Smooth muscle cell of the brain vasculature (primary cell): ENCODE measurements at regions not wholly inside any gene's neighbourhood (a gene's known extent, or its start where the extent isn't known, plus 50 kb on each side); places are given as distances from the start of the nearest gene placed in this dataset.

Source experiments
- DNase-seq: peaks from one replicate; pipeline ENCODE4 v3.0.0-alpha.2; 2012; ENCODE audit warnings: low read depth, low spot score

DNA sequence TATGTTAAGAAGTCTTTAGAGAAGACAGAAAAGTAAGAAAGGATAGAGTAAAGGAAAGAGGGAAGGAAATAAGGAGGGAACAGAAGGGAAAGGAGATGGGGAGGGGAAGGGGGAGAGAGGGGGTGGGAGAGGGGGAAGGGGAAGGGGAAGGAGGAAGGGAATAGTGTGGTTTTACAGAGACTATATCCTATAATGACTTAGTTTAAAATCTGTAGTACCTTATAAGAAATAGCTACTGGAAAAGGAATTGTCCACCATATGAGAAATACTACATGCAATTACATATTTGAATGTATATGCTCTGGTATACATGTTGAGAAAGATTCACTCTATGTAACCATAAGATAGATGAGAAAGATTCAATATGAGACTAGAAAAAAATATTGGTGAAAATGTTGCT, 1042.3 kb downstream of the BRINP3 start:
- no peak for DNase-seq

DNA sequence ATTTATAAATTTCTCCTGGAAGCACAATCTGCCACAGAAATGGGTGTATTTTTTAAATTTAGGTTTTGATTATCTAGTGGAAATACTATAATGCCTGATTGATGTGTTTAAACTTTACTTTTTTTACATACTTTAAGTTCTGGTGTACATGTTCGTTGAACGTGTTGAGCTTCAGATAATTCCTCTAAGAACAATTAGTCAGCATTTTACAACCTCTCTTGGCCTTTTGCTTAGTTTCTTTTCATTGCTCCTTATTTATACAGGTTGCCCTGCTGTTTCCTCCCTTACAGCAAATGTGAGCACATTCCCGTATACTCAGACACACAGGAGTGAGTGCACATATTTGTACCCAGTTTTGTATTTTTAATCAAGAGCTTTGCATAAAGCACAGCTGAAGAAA, 1038.9 kb downstream of the BRINP3 start:
- DNase-seq: no peak

DNA sequence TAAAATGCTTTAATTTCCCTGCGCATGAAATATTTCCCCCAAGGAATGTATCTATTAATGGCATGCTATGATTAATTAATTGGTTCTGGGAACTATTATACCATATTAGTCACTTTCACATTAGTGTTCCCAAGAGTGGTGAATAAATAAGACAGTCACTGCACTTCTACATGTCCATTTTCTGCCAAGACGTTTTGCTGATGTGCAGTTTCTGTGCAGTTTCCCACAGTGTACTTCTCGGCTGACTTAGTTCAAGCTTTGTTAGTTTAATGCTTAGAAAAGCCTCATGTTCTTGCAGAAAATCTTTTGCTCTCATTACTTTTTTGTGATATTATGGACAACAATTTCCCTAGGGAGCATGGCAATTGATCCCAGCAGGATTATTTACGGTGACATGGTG, 1014.5 kb downstream of the BRINP3 start:
- DNase-seq: no peak

GRCh38 chr1:189496768-189497167, 980.9 kb downstream of the BRINP3 start:
- no peak for DNase-seq

DNA sequence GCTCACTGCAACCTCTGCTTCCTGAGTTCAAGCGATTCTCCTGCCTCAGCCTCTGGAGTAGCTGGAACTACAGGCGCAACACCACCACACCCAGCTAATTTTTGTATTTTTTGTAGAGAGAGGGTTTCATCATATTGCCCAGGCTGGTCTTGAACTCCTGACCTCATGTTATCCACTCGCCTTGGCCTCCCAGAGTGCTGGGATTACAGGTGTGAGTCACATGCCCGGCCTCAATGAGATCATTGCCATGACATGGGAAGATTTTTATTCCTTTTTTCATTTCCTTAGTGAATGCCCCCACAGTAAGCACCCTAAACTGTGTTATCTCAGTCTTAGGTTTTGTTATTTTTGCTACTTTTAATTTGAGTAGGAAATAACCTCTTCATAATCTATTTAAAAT, 977.9 kb downstream of the BRINP3 start:
- DNase-seq: no peak

GRCh38 chr1:189500778-189501177, 976.9 kb downstream of the BRINP3 start:
- DNase-seq: no peak

- no peak for DNase-seq
Observed at GRCh38 chr1:189510827-189511226, 966.8 kb downstream of the BRINP3 start.

DNA sequence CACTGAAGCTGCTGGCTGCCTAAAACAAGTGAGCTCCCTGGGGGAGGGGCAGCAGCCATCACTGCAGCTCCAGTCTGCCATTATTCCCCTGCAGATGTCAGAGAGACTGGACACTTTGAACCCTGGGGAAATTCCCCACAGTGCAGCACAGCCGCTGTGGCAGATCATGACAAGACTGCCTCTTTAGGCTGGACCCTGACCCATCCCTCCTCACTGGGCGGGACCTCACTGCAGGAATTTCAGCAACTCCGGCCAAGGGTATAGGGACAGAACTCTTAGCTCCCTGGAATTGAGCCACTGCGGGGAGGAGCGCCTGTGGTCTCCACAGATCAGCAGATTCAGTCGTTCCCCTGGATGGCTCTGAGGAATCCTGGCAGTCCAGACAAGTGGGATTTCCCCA, 964.6 kb downstream of the BRINP3 start:
- no peak for DNase-seq

- no peak for DNase-seq
Observed at GRCh38 chr1:189522441-189522840, 955.2 kb downstream of the BRINP3 start.

- no peak for DNase-seq
Observed at GRCh38 chr1:189524501-189524900, 953.2 kb downstream of the BRINP3 start.

DNA sequence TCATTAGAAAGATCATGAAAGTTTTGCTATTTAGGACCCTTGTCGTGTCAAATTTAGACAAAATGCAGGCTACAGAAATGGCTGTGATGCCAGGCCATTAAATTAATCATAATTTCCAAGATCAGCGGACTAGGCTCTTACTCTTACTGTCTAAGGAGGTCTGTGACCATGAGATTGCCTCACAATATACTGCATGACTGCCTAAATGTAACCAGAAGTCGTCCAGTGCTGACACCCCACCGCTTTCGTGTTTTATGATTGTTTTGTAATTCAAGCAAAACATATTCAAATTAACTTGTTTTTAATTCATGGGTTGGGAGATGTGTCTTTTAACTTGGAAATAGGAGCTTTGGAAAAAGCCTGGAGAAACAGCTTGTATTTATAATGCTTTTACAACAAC, 947.5 kb downstream of the BRINP3 start:
- DNase-seq: no peak

GRCh38 chr1:189538271-189538670, 939.4 kb downstream of the BRINP3 start:
- no peak for DNase-seq

DNA sequence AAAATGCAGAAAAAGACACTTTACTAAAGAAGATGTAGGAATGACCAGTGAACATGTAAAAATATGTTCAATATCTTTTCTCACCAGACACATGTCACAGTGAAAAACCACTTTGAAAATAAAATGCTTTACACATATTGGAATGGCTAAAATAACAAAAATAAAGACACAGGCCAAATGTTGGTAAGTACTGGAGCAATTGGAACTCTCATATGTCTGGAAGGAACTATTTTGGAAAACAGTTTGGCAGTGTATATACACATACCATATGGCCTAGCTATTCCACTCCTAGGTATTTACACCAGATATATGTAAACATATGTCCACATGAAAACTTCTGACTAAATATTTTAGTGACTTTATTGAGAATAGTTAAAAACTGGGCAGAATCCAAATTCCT, 927.2 kb downstream of the BRINP3 start:
- DNase-seq: no peak

DNA sequence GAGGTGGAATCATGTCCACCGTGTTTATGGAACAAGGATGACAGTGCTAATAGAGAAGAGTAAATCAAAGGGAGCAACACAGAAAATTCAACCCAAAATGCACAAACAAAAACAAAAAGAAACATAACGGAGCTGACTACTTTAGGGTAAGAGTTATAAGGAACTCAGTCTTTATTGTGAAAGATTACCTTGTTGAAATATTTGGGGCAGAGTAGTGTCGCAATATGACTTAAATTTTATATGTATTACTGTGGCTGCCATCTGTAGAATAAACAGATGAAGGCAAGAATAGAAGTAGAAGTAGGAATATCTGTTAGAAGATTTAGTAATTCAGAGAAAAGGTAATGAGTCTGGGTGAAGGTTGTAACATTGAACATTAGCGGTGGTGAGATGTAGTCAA, 913.9 kb downstream of the BRINP3 start:
- DNase-seq: no peak

GRCh38 chr1:189567890-189568289, 909.8 kb downstream of the BRINP3 start:
- no peak for DNase-seq

GRCh38 chr1:189596197-189596596, 881.5 kb downstream of the BRINP3 start:
- DNase-seq: no peak

DNA sequence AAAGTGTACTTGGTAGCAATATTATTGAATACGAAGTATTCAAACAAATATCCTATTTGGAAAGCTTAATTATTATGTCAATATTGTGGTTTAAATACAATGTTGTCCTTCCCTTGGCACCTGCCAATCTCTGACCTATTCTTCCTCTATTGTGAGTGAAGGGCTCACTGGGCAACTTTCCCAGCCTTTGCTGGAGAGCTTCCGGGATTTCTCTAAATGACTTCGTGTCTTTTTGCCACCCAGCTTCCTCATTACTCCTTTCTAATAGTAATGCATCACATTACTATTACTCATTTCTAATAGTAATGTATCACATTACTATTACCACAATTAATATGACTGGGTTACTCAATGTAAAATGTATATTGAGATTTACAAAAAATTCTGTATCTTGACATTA, 880.6 kb downstream of the BRINP3 start:
- no peak for DNase-seq

GRCh38 chr1:189605226-189605625, 872.4 kb downstream of the BRINP3 start:
- DNase-seq: no peak

DNA sequence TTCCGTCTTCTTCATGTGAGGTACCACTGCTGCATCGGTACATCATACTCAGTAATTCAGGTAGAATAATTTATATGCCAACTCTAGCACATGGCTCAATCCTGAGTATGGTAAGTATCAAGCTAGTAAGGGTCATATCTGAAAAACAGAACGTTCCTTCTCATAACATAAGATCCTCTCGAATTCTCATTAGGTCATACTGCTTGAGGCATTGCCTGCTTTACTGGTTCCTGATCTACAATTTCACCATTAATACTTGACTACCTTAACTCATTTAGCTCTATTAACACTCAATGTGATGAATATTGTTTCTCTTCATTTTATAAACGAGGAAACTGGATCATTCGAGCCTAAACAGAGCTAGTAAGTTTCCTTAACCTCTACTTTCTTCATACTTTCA, 871.6 kb downstream of the BRINP3 start:
- DNase-seq: no peak

DNA sequence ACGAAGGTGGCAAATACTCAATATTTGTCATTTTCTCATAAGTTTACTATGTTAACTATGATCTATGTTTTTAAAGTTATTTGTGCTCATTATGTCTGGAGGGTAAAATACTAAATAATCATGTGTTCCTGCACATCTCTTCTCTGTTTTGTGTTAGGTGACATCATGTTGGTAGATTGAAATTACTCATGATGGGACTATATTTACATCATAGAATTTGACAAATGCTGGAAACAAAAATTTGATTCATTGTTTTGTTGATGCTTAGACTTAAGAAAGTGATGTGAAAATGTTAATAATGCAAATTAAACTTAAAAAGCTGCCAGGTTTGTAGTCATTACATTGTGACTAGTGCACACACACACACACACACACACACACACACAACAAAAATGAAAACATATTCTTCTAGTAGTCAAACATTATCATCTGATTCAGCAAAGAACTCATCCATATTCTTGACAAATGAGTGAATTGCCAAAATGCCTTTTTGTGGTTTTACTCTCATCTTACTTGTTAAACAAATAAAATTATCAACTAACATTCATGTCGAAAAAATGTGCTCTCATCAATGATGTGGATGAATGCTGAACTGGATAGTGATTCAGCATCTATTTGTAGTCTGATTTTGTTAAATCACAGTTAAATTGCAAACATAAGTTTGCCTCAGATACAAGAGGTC, 870.7 kb downstream of the BRINP3 start:
- DNase-seq: no peak

GRCh38 chr1:189607477-189608096, 870.1 kb downstream of the BRINP3 start:
- DNase-seq: no peak

- DNase-seq: no peak
Observed at GRCh38 chr1:189609167-189609566, 868.5 kb downstream of the BRINP3 start.

DNA sequence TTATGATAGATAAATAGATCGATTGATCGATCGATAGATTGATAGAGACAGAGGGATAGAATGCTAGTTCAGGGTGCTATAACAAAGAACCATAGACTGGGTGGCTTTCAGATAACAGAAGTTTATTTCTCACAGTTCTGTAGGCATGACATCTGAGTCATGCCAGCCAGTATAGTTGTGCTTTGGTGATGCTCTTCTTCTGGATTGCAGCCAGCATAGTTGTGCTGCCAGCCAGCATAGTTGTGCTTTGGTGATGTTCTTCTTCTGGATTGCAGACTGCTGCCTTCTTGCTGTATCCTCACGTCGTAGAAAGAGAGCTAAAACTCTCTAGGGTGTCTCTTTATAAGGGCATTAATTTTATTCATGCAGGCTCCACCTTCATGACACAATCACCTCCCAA, 860.8 kb downstream of the BRINP3 start:
- no peak for DNase-seq
